CD4-positive, alpha-beta T cell treated with Interleukin-17A for 1 hour (primary cell): ENCODE measurements at regions not wholly inside any gene's neighbourhood (a gene's known extent, or its start where the extent isn't known, plus 50 kb on each side); places are given as distances from the start of the nearest gene placed in this dataset.
A peak's percentile ranks its signal among the peaks of the same experiment; 100 is the strongest.
"Not testable (repeated sequence)": the region's sequence is repeated elsewhere in the genome, so short reads cannot be mapped to it uniquely, and the experiment has no call there.

Experiments used
- DNase-seq: peaks from one replicate; pipeline ENCODE4 v3.0.0-alpha.2; 2020

- DNase-seq = no peak
These were observed 212.5 kb upstream of the EEF2KMT start for GRCh38 chr16:5309946-5310611.

GRCh38 chr16:5305023-5305422 lies 207.4 kb upstream of the EEF2KMT start:
- DNase-seq = no peak

- no peak for DNase-seq
These were observed 204.9 kb upstream of the EEF2KMT start for GRCh38 chr16:5302372-5303114.

GRCh38 chr16:5298202-5298601 lies 200.6 kb upstream of the EEF2KMT start:
- DNase-seq = no peak

- no peak for DNase-seq
These were observed 198.6 kb upstream of the EEF2KMT start for GRCh38 chr16:5296176-5296575.

- not testable (repeated sequence) for DNase-seq
These were observed 197.7 kb upstream of the EEF2KMT start for GRCh38 chr16:5295304-5295703.

GRCh38 chr16:5282152-5282551 lies 184.6 kb upstream of the EEF2KMT start:
- DNase-seq = not testable (repeated sequence)

- no peak for DNase-seq
These were observed 159.9 kb upstream of the EEF2KMT start for GRCh38 chr16:5257462-5257861.

- DNase-seq = no peak
These were observed 155.2 kb upstream of the EEF2KMT start for GRCh38 chr16:5252791-5253190.

- DNase-seq = not testable (repeated sequence)
These were observed 149.8 kb upstream of the EEF2KMT start for GRCh38 chr16:5247403-5247802.

GRCh38 chr16:5240278-5240626 lies 142.7 kb upstream of the EEF2KMT start:
- not testable (repeated sequence) for DNase-seq

- DNase-seq = peak; percentile 30
These were observed 142.1 kb upstream of the EEF2KMT start for GRCh38 chr16:5239472-5240277.

- no peak for DNase-seq
These were observed 137.5 kb upstream of the EEF2KMT start for GRCh38 chr16:5235119-5235518.

- DNase-seq = no peak
These were observed 136.9 kb upstream of the EEF2KMT start for GRCh38 chr16:5234295-5235050.

- DNase-seq = no peak
These were observed 133.7 kb upstream of the EEF2KMT start for GRCh38 chr16:5231246-5231759.

GRCh38 chr16:5228369-5228768 lies 130.8 kb upstream of the EEF2KMT start:
- DNase-seq = no peak

- DNase-seq = no peak
These were observed 128.5 kb upstream of the EEF2KMT start for GRCh38 chr16:5225931-5226655.

- no peak for DNase-seq
These were observed 125.2 kb upstream of the EEF2KMT start for GRCh38 chr16:5222761-5223160.

GRCh38 chr16:5221831-5222230 lies 124.2 kb upstream of the EEF2KMT start:
- not testable (repeated sequence) for DNase-seq

- no peak for DNase-seq
These were observed 123.1 kb upstream of the EEF2KMT start for GRCh38 chr16:5220705-5221104.

GRCh38 chr16:5216441-5217080 lies 119.0 kb upstream of the EEF2KMT start:
- no peak for DNase-seq

GRCh38 chr16:5215901-5216300 lies 118.3 kb upstream of the EEF2KMT start:
- DNase-seq = no peak
